K562 (cell line): ENCODE measurements at regions not wholly inside any gene's neighbourhood (a gene's known extent, or its start where the extent isn't known, plus 50 kb on each side); places are given as distances from the start of the nearest gene placed in this dataset.

ENCODE experiments used
- BRF1 ChIP-seq: IDR thresholded peaks from 3 replicates; pipeline ENCODE4 v1.6.1; 2011; ENCODE audit warnings: borderline replicate concordance, mild to moderate bottlenecking; ENCODE audit not compliant: insufficient read length; ENCODE audit errors: extremely low read depth
- CEBPB ChIP-seq: fragments of 450-650 bp; IDR thresholded peaks from 2 replicates; pipeline ENCODE4 v1.6.1; 2016; ENCODE audit warnings: missing genetic modification characterization, missing compliant biosample characterization
- NCOA2 ChIP-seq, 2 experiments: fragments of 450-650 bp; IDR thresholded peaks; 2 replicates each; pipeline ENCODE4 v1.6.1; 2018; ENCODE audit warnings: mild to moderate bottlenecking in 2 of 2, moderate library complexity in 1 of 2; ENCODE audit not compliant: partially characterized antibody in 2 of 2
- RCOR1 ChIP-seq, 2 experiments: IDR thresholded peaks; 2 replicates each; pipeline ENCODE4 v1.6.1; 2012; ENCODE audit warnings: low read depth in 2 of 2, low read length in 2 of 2, borderline replicate concordance in 1 of 2, improper control_type of control experiment in 1 of 2
- SIN3B ChIP-seq: fragments of 450-650 bp; IDR thresholded peaks from 2 replicates; pipeline ENCODE4 v1.6.1; 2017; ENCODE audit warnings: low read depth, mild to moderate bottlenecking, moderate library complexity
- ZNF311 ChIP-seq: fragments of 250-450 bp; sonication (Bioruptor Pico); IDR thresholded peaks from 2 replicates; pipeline ENCODE4 v1.4.0; 2020; ENCODE audit warnings: mild to moderate bottlenecking, moderate library complexity
- TF ChIP-seq, protein P1 (sequence below), 3 experiments: IDR thresholded peaks in 2 of 3; conservative IDR thresholded peaks in 1 of 3; 2 replicates each; pipeline ENCODE4 v1.5.1; 2011 to 2012; ENCODE audit warnings: low read length in 3 of 3, mild to moderate bottlenecking in 3 of 3, control low read depth in 2 of 3, improper control_type of control experiment in 1 of 3, inconsistent platforms in 1 of 3, low read depth in 1 of 3, mixed read lengths in 1 of 3, moderate library complexity in 1 of 3; ENCODE audit not compliant: insufficient read depth in 2 of 3

DNA sequence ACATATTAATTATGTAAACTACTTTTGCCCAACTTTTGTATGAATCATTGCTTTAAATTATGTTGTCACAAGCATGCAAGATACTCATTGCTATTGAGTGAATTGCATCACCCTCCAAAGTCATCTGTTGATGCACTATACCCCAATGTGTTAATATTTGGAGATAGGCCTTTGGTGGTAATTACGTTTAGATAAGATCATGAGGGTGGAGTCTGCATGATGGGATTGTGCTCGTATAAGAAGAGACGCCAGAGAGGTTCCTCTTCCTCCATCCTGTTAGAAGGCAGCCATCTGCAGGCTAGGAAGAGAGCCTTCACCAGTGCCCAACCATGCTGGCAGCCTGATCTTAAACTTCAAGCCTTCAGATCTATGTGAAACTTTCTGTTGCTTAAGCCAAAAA is 95.3 kb upstream of the MAGI2 start:
- no peak for TF ChIP-seq BRF1
- no peak for TF ChIP-seq RCOR1 (IDR thresholded peaks at IDR 0.05; ENCODE audit: borderline replicate concordance in 1 of 2, low read depth in 2 of 2, low read length in 2 of 2)
- no peak for TF ChIP-seq CEBPB (tag)
- TF ChIP-seq NCOA2 (IDR thresholded peaks at IDR 0.05; ENCODE audit: partially characterized antibody in 2 of 2): no peak
- TF ChIP-seq, protein P1, sequence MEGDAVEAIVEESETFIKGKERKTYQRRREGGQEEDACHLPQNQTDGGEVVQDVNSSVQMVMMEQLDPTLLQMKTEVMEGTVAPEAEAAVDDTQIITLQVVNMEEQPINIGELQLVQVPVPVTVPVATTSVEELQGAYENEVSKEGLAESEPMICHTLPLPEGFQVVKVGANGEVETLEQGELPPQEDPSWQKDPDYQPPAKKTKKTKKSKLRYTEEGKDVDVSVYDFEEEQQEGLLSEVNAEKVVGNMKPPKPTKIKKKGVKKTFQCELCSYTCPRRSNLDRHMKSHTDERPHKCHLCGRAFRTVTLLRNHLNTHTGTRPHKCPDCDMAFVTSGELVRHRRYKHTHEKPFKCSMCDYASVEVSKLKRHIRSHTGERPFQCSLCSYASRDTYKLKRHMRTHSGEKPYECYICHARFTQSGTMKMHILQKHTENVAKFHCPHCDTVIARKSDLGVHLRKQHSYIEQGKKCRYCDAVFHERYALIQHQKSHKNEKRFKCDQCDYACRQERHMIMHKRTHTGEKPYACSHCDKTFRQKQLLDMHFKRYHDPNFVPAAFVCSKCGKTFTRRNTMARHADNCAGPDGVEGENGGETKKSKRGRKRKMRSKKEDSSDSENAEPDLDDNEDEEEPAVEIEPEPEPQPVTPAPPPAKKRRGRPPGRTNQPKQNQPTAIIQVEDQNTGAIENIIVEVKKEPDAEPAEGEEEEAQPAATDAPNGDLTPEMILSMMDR (IDR thresholded peaks at IDR 0.05 in 2 of 3, conservative IDR thresholded peaks at IDR 0.05 in 1 of 3; ENCODE audit: insufficient read depth in 2 of 3, low read depth in 1 of 3, low read length in 3 of 3): no peak
- no peak for TF ChIP-seq SIN3B
- no peak for TF ChIP-seq ZNF311 (CRISPR knock-in tag)
